HepG2 (cell line): ENCODE measurements at regions not wholly inside any gene's neighbourhood (a gene's known extent, or its start where the extent isn't known, plus 50 kb on each side); places are given as distances from the start of the nearest gene placed in this dataset.

Experiments
- BHLHE40 ChIP-seq: IDR thresholded peaks from 2 replicates; pipeline ENCODE4 v1.6.1; 2011; ENCODE audit warnings: low read length, improper control_type of control experiment
- BRD4 ChIP-seq: sonication (generic); formaldehyde crosslinking; IDR thresholded peaks from 2 replicates; pipeline ENCODE4 v1.4.0; 2020; ENCODE audit warnings: missing genetic modification reagents
- DMTF1 ChIP-seq: sonication (generic); formaldehyde crosslinking; IDR thresholded peaks from 2 replicates; pipeline ENCODE4 v1.4.0; 2020; ENCODE audit warnings: mild to moderate bottlenecking, missing genetic modification reagents
- GMEB1 ChIP-seq: sonication (generic); formaldehyde crosslinking; IDR thresholded peaks from 2 replicates; pipeline ENCODE4 v1.5.1; 2020; ENCODE audit warnings: missing genetic modification reagents, mild to moderate bottlenecking, borderline replicate concordance
- MIER3 ChIP-seq: IDR thresholded peaks from 2 replicates; pipeline ENCODE4 v1.6.1; 2016; ENCODE audit warnings: missing compliant biosample characterization, borderline replicate concordance
- MTF1 ChIP-seq: sonication (generic); formaldehyde crosslinking; IDR thresholded peaks from 2 replicates; pipeline ENCODE4 v1.5.0; 2020; ENCODE audit warnings: missing genetic modification reagents
- NFE2 ChIP-seq: sonication (generic); formaldehyde crosslinking; IDR thresholded peaks from 2 replicates; pipeline ENCODE4 v1.4.0; 2020; ENCODE audit warnings: missing genetic modification reagents
- NR2F6 ChIP-seq, 2 experiments: IDR thresholded peaks; 2 replicates each; pipeline ENCODE4 v1.6.1; 2016; ENCODE audit warnings: antibody characterized with exemption in 1 of 2, mild to moderate bottlenecking in 1 of 2
- NR3C1 ChIP-seq: sonication (generic); formaldehyde crosslinking; IDR thresholded peaks from 2 replicates; pipeline ENCODE4 v1.4.0; 2020; ENCODE audit warnings: missing genetic modification reagents
- PHF20 ChIP-seq: sonication (generic); formaldehyde crosslinking; IDR thresholded peaks from 2 replicates; pipeline ENCODE4 v1.5.0; 2020; ENCODE audit warnings: mild to moderate bottlenecking, missing genetic modification reagents
- SIX1 ChIP-seq: sonication (generic); formaldehyde crosslinking; IDR thresholded peaks from 2 replicates; pipeline ENCODE4 v1.4.0; 2020; ENCODE audit warnings: missing genetic modification reagents, borderline replicate concordance
- SMC3 ChIP-seq: IDR thresholded peaks from 2 replicates; pipeline ENCODE4 v1.6.1; 2011; ENCODE audit warnings: low read length, improper control_type of control experiment
- SPEN ChIP-seq: sonication (generic); formaldehyde crosslinking; IDR thresholded peaks from 2 replicates; pipeline ENCODE4 v1.5.1; 2020; ENCODE audit warnings: low read depth, mild to moderate bottlenecking, missing genetic modification reagents
- THAP11 ChIP-seq: IDR thresholded peaks from 2 replicates; pipeline ENCODE4 v1.6.1; 2016; ENCODE audit warnings: missing biosample characterization, missing genetic modification reagents
- TRIM24 ChIP-seq: sonication (generic); formaldehyde crosslinking; IDR thresholded peaks from 2 replicates; pipeline ENCODE4 v1.8.0; 2022; ENCODE audit warnings: mild to moderate bottlenecking, missing genetic modification reagents
- ZBTB34 ChIP-seq: sonication (generic); formaldehyde crosslinking; IDR thresholded peaks from 2 replicates; pipeline ENCODE4 v1.8.0; 2022; ENCODE audit warnings: mild to moderate bottlenecking, missing genetic modification reagents
- ZNF256 ChIP-seq: sonication (generic); formaldehyde crosslinking; conservative IDR thresholded peaks from 2 replicates; pipeline ENCODE4 v1.4.0; 2020; ENCODE audit warnings: missing genetic modification reagents
- ZNF34 ChIP-seq: sonication (generic); formaldehyde crosslinking; IDR thresholded peaks from 2 replicates; pipeline ENCODE4 v1.4.0; 2020; ENCODE audit warnings: mild to moderate bottlenecking, missing genetic modification reagents, borderline replicate concordance
- ZNF510 ChIP-seq: sonication (generic); formaldehyde crosslinking; IDR thresholded peaks from 2 replicates; pipeline ENCODE4 v1.4.0; 2020; ENCODE audit warnings: low read depth, mild to moderate bottlenecking, missing genetic modification reagents
- ZSCAN5A ChIP-seq: sonication (generic); formaldehyde crosslinking; IDR thresholded peaks from 2 replicates; pipeline ENCODE4 v1.8.0; 2022; ENCODE audit warnings: mild to moderate bottlenecking, missing genetic modification reagents, borderline replicate concordance
- TF ChIP-seq, protein P1 (sequence below): sonication (generic); formaldehyde crosslinking; conservative IDR thresholded peaks from 2 replicates; pipeline ENCODE4 v1.4.0; 2020; ENCODE audit warnings: missing genetic modification reagents
- TF ChIP-seq, protein P2 (sequence below): sonication (generic); formaldehyde crosslinking; IDR thresholded peaks from 2 replicates; pipeline ENCODE4 v1.4.0; 2020; ENCODE audit warnings: mild to moderate bottlenecking, missing genetic modification reagents

GRCh38 chr6:137724018-137724403 lies 143.0 kb upstream of the TNFAIP3 start (continued):
- TF ChIP-seq ZSCAN5A (no peak), BRD4 (CRISPR knock-in tag) (peak; percentile 90; the same call in 1 of the 2 replicates), NR2F6 (IDR thresholded peaks at IDR 0.05) (peak; percentile 35; the same call in 1 of the 2 replicates), NR2F6 (CRISPR knock-in tag; IDR thresholded peaks at IDR 0.05) (peak; percentile 79), SPEN (CRISPR knock-in tag) (peak; percentile 72; the same call in 1 of the 2 replicates), BHLHE40 (peak; percentile 94), ZNF256 (no peak), MIER3 (CRISPR knock-in tag) (no peak), MTF1 (CRISPR knock-in tag) (no peak), SMC3 (peak; percentile 74), ZNF510 (CRISPR knock-in tag) (peak; percentile 80; the same call in 1 of the 2 replicates), SIX1 (CRISPR knock-in tag) (no peak), DMTF1 (CRISPR knock-in tag) (no peak), TRIM24 (CRISPR knock-in tag) (no peak), NR3C1 (CRISPR knock-in tag) (no peak), NFE2 (CRISPR knock-in tag) (no peak), THAP11 (CRISPR knock-in tag) (peak; percentile 67), GMEB1 (CRISPR knock-in tag) (no peak), ZNF34 (0 out of 2 replicates have a peak, but pooled peaks have one; percentile 19), PHF20 (CRISPR knock-in tag) (no peak), ZBTB34 (CRISPR knock-in tag) (0 out of 2 replicates have a peak, but pooled peaks have one; percentile 9)
- TF ChIP-seq, protein P1, sequence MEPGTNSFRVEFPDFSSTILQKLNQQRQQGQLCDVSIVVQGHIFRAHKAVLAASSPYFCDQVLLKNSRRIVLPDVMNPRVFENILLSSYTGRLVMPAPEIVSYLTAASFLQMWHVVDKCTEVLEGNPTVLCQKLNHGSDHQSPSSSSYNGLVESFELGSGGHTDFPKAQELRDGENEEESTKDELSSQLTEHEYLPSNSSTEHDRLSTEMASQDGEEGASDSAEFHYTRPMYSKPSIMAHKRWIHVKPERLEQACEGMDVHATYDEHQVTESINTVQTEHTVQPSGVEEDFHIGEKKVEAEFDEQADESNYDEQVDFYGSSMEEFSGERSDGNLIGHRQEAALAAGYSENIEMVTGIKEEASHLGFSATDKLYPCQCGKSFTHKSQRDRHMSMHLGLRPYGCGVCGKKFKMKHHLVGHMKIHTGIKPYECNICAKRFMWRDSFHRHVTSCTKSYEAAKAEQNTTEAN, result peak; percentile 93
- TF ChIP-seq, protein P2, sequence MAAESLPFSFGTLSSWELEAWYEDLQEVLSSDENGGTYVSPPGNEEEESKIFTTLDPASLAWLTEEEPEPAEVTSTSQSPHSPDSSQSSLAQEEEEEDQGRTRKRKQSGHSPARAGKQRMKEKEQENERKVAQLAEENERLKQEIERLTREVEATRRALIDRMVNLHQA (CRISPR knock-in tag), result no peak
